HCT116 (cell line): ENCODE measurements at regions not wholly inside any gene's neighbourhood (a gene's known extent, or its start where the extent isn't known, plus 50 kb on each side); places are given as distances from the start of the nearest gene placed in this dataset.
A peak's percentile ranks its signal among the peaks of the same experiment; 100 is the strongest.
"Not testable (repeated sequence)": the region's sequence is repeated elsewhere in the genome, so short reads cannot be mapped to it uniquely, and the experiment has no call there.

Experiments
- ATAC-seq: fragments of 200-7000 bp; cut with Tn5 transposase; 2 replicates; pipeline ENCODE4 v1.9.1; 2020; ENCODE audit warnings: mild to moderate bottlenecking, moderate library complexity
- BruUV-seq: library from RNA; stranded (reverse); fragments of 400-500 nt; replicated peaks from 2 replicates; lab custom pipeline; 2021; lab: Mats Ljungman, UMichigan
- CTCF ChIA-PET: fragments of 300-600 bp; sonication (Branson Sonifier 250); formaldehyde crosslinking; loops from one replicate; lab custom pipeline; 2021; ENCODE audit warnings: antibody characterized with exemption; lab: Charles Lee
- POLR2A ChIA-PET: fragments of 300-600, 350-600 bp; sonication (Branson Sonifier 250); formaldehyde crosslinking; loops from one replicate; lab custom pipeline; 2021; ENCODE audit warnings: antibody characterized with exemption; lab: Charles Lee
- RAD21 ChIA-PET, 2 experiments: fragments of 300-600 bp; sonication (Branson Sonifier 250); formaldehyde crosslinking; loops; one replicate each; lab custom pipeline; 2023; ENCODE audit warnings: low total read pairs in 2 of 2; ENCODE audit not compliant: uncharacterized antibody in 2 of 2, unreplicated experiment in 2 of 2, low non-redundant PET in 1 of 2; lab: Charles Lee
- DNase-seq: peaks from one replicate; pipeline ENCODE4 v3.0.0-alpha.2; 2010; ENCODE audit warnings: low read depth, low spot score
- H2AFZ ChIP-seq: fragments of 200-600 bp; shearing (Covaris generic), sonication (generic); 2 replicates; pipeline ENCODE4 v1.6.1; 2017; ENCODE audit warnings: low read depth, mixed run types, mixed read lengths, antibody characterized with exemption, low read length; ENCODE audit not compliant: poor library complexity, severe bottlenecking
- H3K27ac ChIP-seq: 2 replicates; pipeline ENCODE4 v1.5.1; 2012; ENCODE audit warnings: low read depth, low read length
- H3K27me3 ChIP-seq: fragments of 200-600 bp; sonication (generic); 2 replicates; pipeline ENCODE4 v1.6.1; 2016; ENCODE audit warnings: mixed run types, low read length, mixed read lengths; ENCODE audit not compliant: insufficient read depth
- H3K36me3 ChIP-seq, 2 experiments: fragments of 200-500 bp in 1 of 2; fragments of 200-600 bp in 1 of 2; sonication (Bioruptor generic) in 1 of 2; sonication (generic) in 1 of 2; 2 replicates each; pipeline versions ENCODE4 v1.5.1 to v1.6.1; 2014 to 2016; ENCODE audit warnings: low read length in 2 of 2, inconsistent platforms in 1 of 2, mixed read lengths in 1 of 2, mixed run types in 1 of 2; ENCODE audit not compliant: insufficient read depth in 2 of 2, control insufficient read depth in 1 of 2
- H3K4me1 ChIP-seq, 2 experiments: fragments of 200-600 bp in 1 of 2; sonication (generic) in 1 of 2; 2 replicates each; pipeline versions ENCODE4 v1.5.1 to v1.6.1; 2012 to 2017; ENCODE audit warnings: low read length in 2 of 2, inconsistent platforms in 1 of 2, mild to moderate bottlenecking in 1 of 2, mixed read lengths in 1 of 2, mixed run types in 1 of 2, moderate library complexity in 1 of 2; ENCODE audit not compliant: insufficient read depth in 2 of 2, control insufficient read depth in 1 of 2
- H3K4me2 ChIP-seq: fragments of 200-600 bp; sonication (generic); 2 replicates; pipeline ENCODE4 v1.6.1; 2017; ENCODE audit warnings: mixed run types, low read length, mixed read lengths
- H3K4me3 ChIP-seq, 2 experiments: fragments of 200-600 bp in 1 of 2; sonication (generic) in 1 of 2; replicated peaks in 1 of 2; 2 replicates each; pipeline ENCODE4 v1.5.1; 2011 to 2016; ENCODE audit warnings: low read length in 2 of 2, control low read depth in 1 of 2, low read depth in 1 of 2, mild to moderate bottlenecking in 1 of 2, mixed read lengths in 1 of 2, mixed run types in 1 of 2
- H3K79me2 ChIP-seq: fragments of 200-600 bp; sonication (generic); 2 replicates; pipeline ENCODE4 v1.6.1; 2017; ENCODE audit warnings: mild to moderate bottlenecking, mixed run types, low read length, moderate library complexity, mixed read lengths; ENCODE audit not compliant: insufficient read depth
- H3K9ac ChIP-seq: fragments of 200-600 bp; sonication (generic); 2 replicates; pipeline ENCODE4 v1.6.1; 2016; ENCODE audit warnings: low read length, mixed read lengths
- H3K9me2 ChIP-seq: fragments of 200-600 bp; sonication (generic), shearing (Covaris generic); 2 replicates; pipeline ENCODE4 v1.6.1; 2017; ENCODE audit warnings: mixed run types, mild to moderate bottlenecking, moderate library complexity; ENCODE audit not compliant: insufficient read depth
- H3K9me3 ChIP-seq, 2 experiments: fragments of 200-500 bp in 1 of 2; fragments of 200-600 bp in 1 of 2; sonication (Bioruptor generic) in 1 of 2; sonication (generic) in 1 of 2; 2 replicates each; pipeline ENCODE4 v1.6.1; 2014 to 2017; ENCODE audit warnings: low read length in 2 of 2, mixed read lengths in 2 of 2, inconsistent platforms in 1 of 2, low read depth in 1 of 2, mild to moderate bottlenecking in 1 of 2, mixed run types in 1 of 2, moderate library complexity in 1 of 2; ENCODE audit not compliant: control insufficient read depth in 1 of 2, insufficient read depth in 1 of 2
- H4K20me1 ChIP-seq: fragments of 200-600 bp; sonication (generic), shearing (Covaris generic); 2 replicates; pipeline ENCODE4 v1.6.1; 2017; ENCODE audit warnings: mixed run types, mild to moderate bottlenecking, moderate library complexity; ENCODE audit not compliant: insufficient read depth
- intact Hi-C: fragments of 100-400 bp; cut with micrococcal nuclease; formaldehyde crosslinking; loops from 2 replicates; pipeline ENCODE4 v1.10.0; 2022

DNA sequence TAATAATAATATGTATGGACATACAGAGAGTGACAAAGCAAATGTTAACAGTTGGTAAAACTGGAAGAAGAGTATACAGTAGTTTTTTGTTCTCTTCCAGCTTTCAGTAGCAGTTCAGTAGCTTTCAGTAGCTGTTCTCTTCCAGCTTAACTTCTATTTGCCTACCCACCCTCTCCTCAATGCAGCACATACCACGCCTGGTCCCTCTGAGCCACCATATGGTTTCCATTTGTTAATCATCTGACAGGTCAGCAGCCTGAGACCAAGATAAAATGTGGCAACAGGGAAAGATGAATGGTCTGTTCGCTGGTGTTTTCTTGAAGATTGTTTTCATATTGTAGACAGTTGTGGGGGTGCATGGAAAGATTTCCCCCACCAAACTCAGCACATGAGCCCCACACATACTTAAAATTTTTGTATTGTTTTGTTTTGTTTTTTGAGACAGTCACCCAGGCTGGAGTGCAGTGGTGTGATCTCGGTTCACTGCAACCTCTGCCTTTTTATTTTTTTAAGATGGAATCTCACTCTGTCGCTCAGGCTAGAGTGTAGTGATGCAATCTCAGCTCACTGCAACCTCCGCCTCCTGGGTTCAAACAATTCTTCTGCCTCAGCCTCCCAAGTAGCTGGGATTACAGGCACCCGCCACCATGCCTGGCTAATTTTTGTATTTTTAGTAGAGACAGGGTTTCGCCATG is 56.8 kb downstream of the ATP6V0E2 start:
- BruUV-seq, H3K36me3 ChIP-seq, CTCF ChIA-PET, DNase-seq, H3K27me3 ChIP-seq, ATAC-seq, H3K4me3 ChIP-seq, H4K20me1 ChIP-seq, H3K4me2 ChIP-seq, H3K9me2 ChIP-seq, POLR2A ChIA-PET, H3K4me1 ChIP-seq, H2AFZ ChIP-seq, H3K79me2 ChIP-seq, intact Hi-C loops, H3K9me3 ChIP-seq, H3K9ac ChIP-seq, H3K27ac ChIP-seq, RAD21 ChIA-PET: not testable (repeated sequence)

DNA sequence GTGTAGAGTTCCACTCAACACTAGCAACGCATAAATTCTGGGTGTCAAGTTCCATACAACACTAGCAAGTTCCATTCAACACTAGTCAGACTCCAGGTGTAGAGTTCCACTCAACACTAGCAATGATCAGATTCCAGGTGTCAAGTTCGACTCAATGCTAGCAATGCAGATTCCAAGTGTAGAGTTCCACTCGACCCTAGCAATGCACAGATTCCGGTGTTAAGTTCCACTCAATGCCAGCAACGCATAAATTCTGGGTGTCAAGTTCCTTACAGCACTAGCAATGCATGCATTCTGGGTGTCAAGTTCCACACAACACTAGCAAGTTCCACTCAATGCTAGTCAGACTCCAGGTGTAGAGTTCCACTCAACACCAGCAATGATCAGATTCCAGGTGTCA is 60.0 kb downstream of the ATP6V0E2 start:
- H4K20me1 ChIP-seq, RAD21 ChIA-PET, H3K27me3 ChIP-seq, DNase-seq, H3K4me1 ChIP-seq, H3K9me2 ChIP-seq, H3K36me3 ChIP-seq, H3K9me3 ChIP-seq, intact Hi-C loops, H3K79me2 ChIP-seq, POLR2A ChIA-PET, H3K9ac ChIP-seq, H3K27ac ChIP-seq, CTCF ChIA-PET, H3K4me2 ChIP-seq, H3K4me3 ChIP-seq, ATAC-seq, BruUV-seq, H2AFZ ChIP-seq: not testable (repeated sequence)

DNA sequence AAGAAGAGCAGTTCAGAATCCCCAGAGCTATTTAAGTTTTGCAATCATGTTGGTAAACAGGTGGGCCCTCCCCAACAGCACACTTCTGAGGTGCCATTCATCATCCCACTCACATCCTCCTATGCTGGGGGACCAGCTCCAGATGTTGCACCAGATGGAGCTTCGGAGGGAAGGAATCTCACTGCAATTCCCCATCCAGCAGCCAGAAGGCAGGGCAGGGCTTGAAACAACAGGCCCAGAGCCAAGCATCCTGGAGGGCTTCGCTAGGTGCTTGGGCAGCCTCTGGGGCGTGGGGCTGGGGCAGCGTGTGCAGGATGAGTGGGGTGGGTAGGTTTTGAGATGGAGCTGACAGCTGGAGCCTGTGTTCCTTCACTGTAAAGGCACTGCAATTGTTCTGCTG is 73.6 kb downstream of the ATP6V0E2 start:
- BruUV-seq, H4K20me1 ChIP-seq, H3K79me2 ChIP-seq, RAD21 ChIA-PET, intact Hi-C loops, H3K36me3 ChIP-seq, H3K9ac ChIP-seq, POLR2A ChIA-PET, H3K9me2 ChIP-seq, H3K27me3 ChIP-seq, H3K4me2 ChIP-seq, H3K4me3 ChIP-seq, H2AFZ ChIP-seq, DNase-seq, H3K27ac ChIP-seq, CTCF ChIA-PET, H3K9me3 ChIP-seq, H3K4me1 ChIP-seq: not testable (repeated sequence)
- peak; percentile 57; the same call in 1 of the 2 replicates for ATAC-seq

DNA sequence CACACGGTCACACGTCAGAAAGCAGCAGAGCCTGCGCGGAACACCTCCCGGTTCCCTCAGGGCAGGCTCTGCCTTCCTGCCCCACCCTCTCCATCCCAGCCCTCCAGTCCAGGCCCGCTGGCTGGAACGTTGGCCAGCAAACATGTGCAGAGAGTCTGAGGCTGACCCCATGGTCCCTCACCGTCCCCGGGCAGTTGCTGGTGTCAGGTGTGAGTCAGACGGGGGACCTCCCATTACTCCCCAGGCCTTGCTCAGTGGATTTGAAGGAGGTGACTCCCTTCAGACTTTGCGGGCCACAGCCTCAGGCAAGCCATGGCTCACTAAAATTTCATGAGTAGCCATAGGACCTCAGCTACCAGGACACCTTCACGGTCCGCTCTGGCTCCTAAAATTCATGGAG is 74.7 kb downstream of the ATP6V0E2 start:
- H3K4me2 ChIP-seq, POLR2A ChIA-PET, RAD21 ChIA-PET, H3K27ac ChIP-seq, ATAC-seq, H4K20me1 ChIP-seq, intact Hi-C loops, H3K36me3 ChIP-seq, BruUV-seq, H3K4me3 ChIP-seq, CTCF ChIA-PET, H3K9ac ChIP-seq, H2AFZ ChIP-seq, H3K4me1 ChIP-seq, H3K9me3 ChIP-seq, H3K79me2 ChIP-seq, DNase-seq, H3K27me3 ChIP-seq, H3K9me2 ChIP-seq: not testable (repeated sequence)
